Bone marrow (tissue), 2 donors: ENCODE measurements at regions not wholly inside any gene's neighbourhood (a gene's known extent, or its start where the extent isn't known, plus 50 kb on each side); places are given as distances from the start of the nearest gene placed in this dataset.

Source experiments
- DNase-seq, 2 donors: peaks; one replicate each; lab custom pipeline; 2025; lab: John Stamatoyannopoulos, UW

GRCh38 chr17:27391427-27391826 is 64.8 kb upstream of the KSR1 start:
- no peak for DNase-seq

GRCh38 chr17:27396045-27396444 is 60.2 kb upstream of the KSR1 start:
- DNase-seq, result no peak

- no peak for DNase-seq
Observed at GRCh38 chr17:27396941-27397340, 59.3 kb upstream of the KSR1 start.

GRCh38 chr17:27398691-27399090 is 57.6 kb upstream of the KSR1 start:
- no peak for DNase-seq

- no peak for DNase-seq
Observed at GRCh38 chr17:27400991-27401390, 55.3 kb upstream of the KSR1 start.

- DNase-seq, result no peak
Observed at GRCh38 chr17:27402943-27403342, 53.3 kb upstream of the KSR1 start.

GRCh38 chr17:27403480-27404005 is 52.7 kb upstream of the KSR1 start:
- DNase-seq, result no peak

GRCh38 chr17:27404676-27405075 is 51.6 kb upstream of the KSR1 start:
- no peak for DNase-seq
